H9 (cell line): ENCODE measurements at regions not wholly inside any gene's neighbourhood (a gene's known extent, or its start where the extent isn't known, plus 50 kb on each side); places are given as distances from the start of the nearest gene placed in this dataset.

ENCODE experiments used
- DNase-seq: peaks from one replicate; pipeline ENCODE4 v3.0.0-alpha.2; 2017
- H2AFZ ChIP-seq: one replicate; pipeline ENCODE4 v1.6.1; 2013; ENCODE audit warnings: mild to moderate bottlenecking, low read length, control low read depth, moderate library complexity
- H2AK5ac ChIP-seq: 2 replicates; pipeline ENCODE4 v1.6.1; 2013; ENCODE audit warnings: low read length, control low read depth, mixed read lengths; ENCODE audit not compliant: insufficient read length
- H2BK120ac ChIP-seq: one replicate; pipeline ENCODE4 v1.6.1; 2013; ENCODE audit warnings: low read depth, mild to moderate bottlenecking, low read length, control low read depth, inconsistent platforms; ENCODE audit not compliant: poor library complexity, severe bottlenecking
- H2BK12ac ChIP-seq: 2 replicates; pipeline ENCODE4 v1.6.1; 2013; ENCODE audit warnings: low read length, control low read depth, mixed read lengths, low read depth; ENCODE audit not compliant: insufficient read length
- H2BK15ac ChIP-seq: 2 replicates; pipeline ENCODE4 v1.6.1; 2013; ENCODE audit warnings: low read depth, low read length, control low read depth
- H2BK20ac ChIP-seq: one replicate; pipeline ENCODE4 v1.6.1; 2013; ENCODE audit warnings: low read depth, mild to moderate bottlenecking, low read length, control low read depth, inconsistent platforms; ENCODE audit not compliant: poor library complexity, severe bottlenecking
- H2BK5ac ChIP-seq: 2 replicates; pipeline ENCODE4 v1.6.1; 2013; ENCODE audit warnings: low read length, control low read depth, mixed read lengths; ENCODE audit not compliant: insufficient read length
- H3K14ac ChIP-seq: 2 replicates; pipeline ENCODE4 v1.6.1; 2013; ENCODE audit warnings: low read length, control low read depth; ENCODE audit not compliant: insufficient read depth
- H3K18ac ChIP-seq: 2 replicates; pipeline ENCODE4 v1.6.1; 2013; ENCODE audit warnings: low read depth, mild to moderate bottlenecking, mixed read lengths, low read length, control low read depth; ENCODE audit not compliant: insufficient read length
- H3K23ac ChIP-seq: 2 replicates; pipeline ENCODE4 v1.6.1; 2013; ENCODE audit warnings: low read length, control low read depth, mixed read lengths, low read depth; ENCODE audit not compliant: insufficient read length
- H3K23me2 ChIP-seq: 2 replicates; pipeline ENCODE4 v1.6.1; 2013; ENCODE audit warnings: low read depth, mild to moderate bottlenecking, mixed read lengths, low read length, control low read depth; ENCODE audit not compliant: insufficient read length, poor library complexity, severe bottlenecking
- H3K27ac ChIP-seq: 2 replicates; pipeline ENCODE4 v1.5.1; 2013; ENCODE audit warnings: low read length, control low read depth, mixed read lengths, low read depth; ENCODE audit not compliant: insufficient read length
- H3K27me3 ChIP-seq: 2 replicates; pipeline ENCODE4 v1.6.1; 2013; ENCODE audit warnings: low read length, control low read depth, inconsistent platforms; ENCODE audit not compliant: insufficient read depth
- H3K4ac ChIP-seq: 2 replicates; pipeline ENCODE4 v1.6.1; 2013; ENCODE audit warnings: low read depth, mild to moderate bottlenecking, control low read depth, inconsistent platforms, low read length, moderate library complexity
- H3K4me1 ChIP-seq: 2 replicates; pipeline ENCODE4 v1.6.1; 2013; ENCODE audit warnings: low read length, control low read depth, inconsistent platforms; ENCODE audit not compliant: insufficient read depth
- H3K4me2 ChIP-seq: 2 replicates; pipeline ENCODE4 v1.6.1; 2013; ENCODE audit warnings: low read length, control low read depth, mixed read lengths; ENCODE audit not compliant: insufficient read length, insufficient read depth
- H3K56ac ChIP-seq: 2 replicates; pipeline ENCODE4 v1.6.1; 2013; ENCODE audit warnings: low read depth, mild to moderate bottlenecking, mixed read lengths, low read length, control low read depth; ENCODE audit not compliant: insufficient read length
- H3K79me1 ChIP-seq: 2 replicates; pipeline ENCODE4 v1.6.1; 2013; ENCODE audit warnings: low read depth, mild to moderate bottlenecking, moderate library complexity, low read length, control low read depth, inconsistent platforms; ENCODE audit not compliant: insufficient read depth, poor library complexity, severe bottlenecking
- H3K79me2 ChIP-seq: 2 replicates; pipeline ENCODE4 v1.6.1; 2013; ENCODE audit warnings: low read length, control low read depth, inconsistent platforms; ENCODE audit not compliant: insufficient read depth
- H3K9ac ChIP-seq: 2 replicates; pipeline ENCODE4 v1.6.1; 2013; ENCODE audit warnings: low read length, control low read depth, mixed read lengths; ENCODE audit not compliant: insufficient read length; ENCODE audit errors: extremely low read depth
- H3K9me3 ChIP-seq: one replicate; pipeline ENCODE4 v1.6.1; 2013; ENCODE audit warnings: low read depth, low read length, inconsistent platforms; ENCODE audit not compliant: control insufficient read depth
- H3T11ph ChIP-seq: one replicate; pipeline ENCODE4 v1.6.1; 2013; ENCODE audit warnings: mild to moderate bottlenecking, low read length, control low read depth, inconsistent platforms
- H4K20me1 ChIP-seq: one replicate; pipeline ENCODE4 v1.6.1; 2013; ENCODE audit not compliant: control insufficient read depth, insufficient read length, insufficient read depth
- H4K5ac ChIP-seq: 2 replicates; pipeline ENCODE4 v1.6.1; 2013; ENCODE audit warnings: low read depth, mild to moderate bottlenecking, mixed read lengths, low read length, control low read depth; ENCODE audit not compliant: insufficient read length
- H4K8ac ChIP-seq: replicated peaks from 2 replicates; pipeline ENCODE4 v1.6.1; 2013; ENCODE audit warnings: low read length, control low read depth, mixed read lengths, low read depth; ENCODE audit not compliant: insufficient read length
- H4K91ac ChIP-seq: 2 replicates; pipeline ENCODE4 v1.6.1; 2013; ENCODE audit warnings: low read depth, mild to moderate bottlenecking, moderate library complexity, mixed read lengths, low read length, control low read depth; ENCODE audit not compliant: insufficient read length
- H3K27ac Mint-ChIP-seq, 3 experiments: 2 replicates in 2 of 3; 3 replicates in 1 of 3; pipeline ENCODE4 v1.8.0; 2020 to 2021; ENCODE audit warnings: mixed read lengths in 3 of 3, mild to moderate bottlenecking in 1 of 3, moderate library complexity in 1 of 3
- H3K27me3 Mint-ChIP-seq: 2 replicates; pipeline ENCODE4 v1.8.0; 2021; ENCODE audit warnings: low read depth, mild to moderate bottlenecking, moderate library complexity, mixed read lengths
- H3K36me3 Mint-ChIP-seq, 3 experiments: 2 replicates in 2 of 3; 3 replicates in 1 of 3; pipeline ENCODE4 v1.8.0; 2020 to 2021; ENCODE audit warnings: low read depth in 3 of 3, mixed read lengths in 3 of 3; ENCODE audit not compliant: insufficient read depth in 1 of 3
- H3K4me1 Mint-ChIP-seq, 2 experiments: 2 replicates each; pipeline ENCODE4 v1.8.0; 2020; ENCODE audit warnings: mixed read lengths in 2 of 2
- H3K4me3 Mint-ChIP-seq, 2 experiments: 2 replicates in 1 of 2; 3 replicates in 1 of 2; pipeline ENCODE4 v1.8.0; 2020 to 2021; ENCODE audit warnings: mild to moderate bottlenecking in 2 of 2, mixed read lengths in 2 of 2, moderate library complexity in 1 of 2
- H3K9me3 Mint-ChIP-seq, 2 experiments: 2 replicates in 1 of 2; 3 replicates in 1 of 2; pipeline ENCODE4 v1.8.0; 2020; ENCODE audit warnings: mild to moderate bottlenecking in 2 of 2, mixed read lengths in 2 of 2, moderate library complexity in 1 of 2
- WGBS: extraction: QIAGEN DNeasy Blood & Tissue Kit; methylation state at CpG from one replicate; pipeline ENCODE4 v1.1.7; 2013; ENCODE audit warnings: missing lambda C conversion rate, low lambda C conversion rate, mixed read lengths; ENCODE audit not compliant: insufficient read length; ENCODE audit errors: extremely low coverage; 5-methylcytosine and 5-hydroxymethylcytosine counted together
- TF ChIP-seq, protein P1 (sequence below): fragments of 200-600 bp; sonication (generic); conservative IDR thresholded peaks from 3 replicates; pipeline ENCODE4 v1.8.0; 2021; ENCODE audit warnings: antibody characterized with exemption, mild to moderate bottlenecking

DNA sequence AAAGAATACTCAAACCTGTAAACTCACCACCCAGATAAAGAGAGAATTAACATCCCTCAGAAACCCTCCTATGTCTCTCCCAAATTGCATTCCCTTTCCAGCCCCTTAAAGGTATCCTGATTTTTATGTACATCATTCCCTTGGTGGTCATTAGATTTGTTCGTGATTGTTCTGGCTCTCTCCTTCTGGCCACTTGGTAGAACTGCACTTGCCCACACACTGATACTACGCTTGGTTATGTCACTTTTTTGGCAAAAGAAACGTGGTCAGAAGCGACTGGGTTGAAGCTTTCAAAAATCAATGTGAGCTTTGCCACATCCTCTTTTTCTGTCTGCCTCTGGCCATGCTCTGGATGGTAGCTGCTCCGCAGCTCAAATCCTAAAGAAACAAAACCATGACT lies 76.3 kb downstream of the KRTAP19-8 start:
- Histone ChIP-seq H4K8ac (no peak overlapping the region), H2BK15ac (no peak overlapping the region), H3K27me3 (no peaks in the 10 kb centered on the region), H3K4ac (no peak overlapping the region), H2AK5ac (no peak overlapping the region), H4K5ac (no peak overlapping the region), H3K9me3 (no peaks in the 10 kb centered on the region), H3K79me2 (no peaks in the 10 kb centered on the region), H3K23ac (no peak overlapping the region), H3K79me1 (no peaks in the 10 kb centered on the region), H3K14ac (no peak overlapping the region), H2BK12ac (no peak overlapping the region), H2BK20ac (no peak overlapping the region), H2AFZ (no peak overlapping the region), H2BK5ac (no peak overlapping the region), H3K9ac (no peak overlapping the region), H2BK120ac (no peak overlapping the region), H3K27ac (no peak overlapping the region), H4K20me1 (no peaks in the 10 kb centered on the region), H3K56ac (no peak overlapping the region), H3K18ac (no peak overlapping the region), H4K91ac (no peak overlapping the region), H3K4me2 (no peak overlapping the region), H3K4me1 (no peaks in the 10 kb centered on the region), H3T11ph (no peak overlapping the region), H3K23me2 (no peaks in the 10 kb centered on the region)
- peak; percentile 29 for DNase-seq
- no peak overlapping the region for H3K27ac Mint-ChIP-seq
- H3K4me1 Mint-ChIP-seq: no peaks in the 10 kb centered on the region
- H3K4me3 Mint-ChIP-seq: no peak overlapping the region
- no peaks in the 10 kb centered on the region for H3K36me3 Mint-ChIP-seq
- no peaks in the 10 kb centered on the region; the same call in 1 of the 2 replicates for H3K27me3 Mint-ChIP-seq
- no CpG with 5 or more reads among the region's 5 CpGs for WGBS
- H3K9me3 Mint-ChIP-seq: no peaks in the 10 kb centered on the region; a peak in 1 of 5 replicates
- TF ChIP-seq, protein P1, sequence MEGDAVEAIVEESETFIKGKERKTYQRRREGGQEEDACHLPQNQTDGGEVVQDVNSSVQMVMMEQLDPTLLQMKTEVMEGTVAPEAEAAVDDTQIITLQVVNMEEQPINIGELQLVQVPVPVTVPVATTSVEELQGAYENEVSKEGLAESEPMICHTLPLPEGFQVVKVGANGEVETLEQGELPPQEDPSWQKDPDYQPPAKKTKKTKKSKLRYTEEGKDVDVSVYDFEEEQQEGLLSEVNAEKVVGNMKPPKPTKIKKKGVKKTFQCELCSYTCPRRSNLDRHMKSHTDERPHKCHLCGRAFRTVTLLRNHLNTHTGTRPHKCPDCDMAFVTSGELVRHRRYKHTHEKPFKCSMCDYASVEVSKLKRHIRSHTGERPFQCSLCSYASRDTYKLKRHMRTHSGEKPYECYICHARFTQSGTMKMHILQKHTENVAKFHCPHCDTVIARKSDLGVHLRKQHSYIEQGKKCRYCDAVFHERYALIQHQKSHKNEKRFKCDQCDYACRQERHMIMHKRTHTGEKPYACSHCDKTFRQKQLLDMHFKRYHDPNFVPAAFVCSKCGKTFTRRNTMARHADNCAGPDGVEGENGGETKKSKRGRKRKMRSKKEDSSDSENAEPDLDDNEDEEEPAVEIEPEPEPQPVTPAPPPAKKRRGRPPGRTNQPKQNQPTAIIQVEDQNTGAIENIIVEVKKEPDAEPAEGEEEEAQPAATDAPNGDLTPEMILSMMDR: peak; percentile 60
